OCI-LY1 (cell line): ENCODE measurements at regions not wholly inside any gene's neighbourhood (a gene's known extent, or its start where the extent isn't known, plus 50 kb on each side); places are given as distances from the start of the nearest gene placed in this dataset.

Experiments
- H2AFZ ChIP-seq: fragments of 200-600 bp; sonication (generic), shearing (Covaris generic); 2 replicates; pipeline ENCODE4 v1.6.0; 2014; ENCODE audit warnings: antibody characterized with exemption, mild to moderate bottlenecking, low read length
- H3F3A ChIP-seq: fragments of 200-600 bp; sonication (generic), shearing (Covaris generic); 2 replicates; pipeline ENCODE4 v1.6.0; 2014; ENCODE audit warnings: mild to moderate bottlenecking, antibody characterized with exemption, low read length, moderate library complexity; ENCODE audit not compliant: insufficient read depth
- H3K27ac ChIP-seq: fragments of 200-600 bp; sonication (generic); 2 replicates; pipeline ENCODE4 v1.5.1; 2014; ENCODE audit warnings: low read length, mixed run types, mild to moderate bottlenecking, low read depth; ENCODE audit not compliant: poor library complexity, severe bottlenecking
- H3K27me3 ChIP-seq: fragments of 200-600 bp; sonication (generic); 2 replicates; pipeline ENCODE4 v1.6.0; 2014; ENCODE audit warnings: antibody characterized with exemption, mild to moderate bottlenecking, low read length, moderate library complexity; ENCODE audit not compliant: insufficient read depth
- H3K36me3 ChIP-seq: fragments of 200-600 bp; sonication (generic); 2 replicates; pipeline ENCODE4 v1.6.1; 2014; ENCODE audit warnings: mild to moderate bottlenecking, antibody characterized with exemption, low read length, moderate library complexity, mixed read lengths; ENCODE audit not compliant: insufficient read depth
- H3K4me1 ChIP-seq: fragments of 200-600 bp; sonication (generic); 2 replicates; pipeline ENCODE4 v1.5.1; 2014; ENCODE audit warnings: mild to moderate bottlenecking, low read length, moderate library complexity; ENCODE audit not compliant: insufficient read depth, severe bottlenecking
- H3K4me2 ChIP-seq: fragments of 200-600 bp; sonication (generic), shearing (Covaris generic); 2 replicates; pipeline ENCODE4 v1.6.1; 2014; ENCODE audit warnings: low read length
- H3K4me3 ChIP-seq: fragments of 200-600 bp; sonication (generic); 2 replicates; pipeline ENCODE4 v1.5.1; 2014; ENCODE audit warnings: low read length, low read depth, mild to moderate bottlenecking, mixed read lengths; ENCODE audit not compliant: poor library complexity, severe bottlenecking
- H3K79me2 ChIP-seq: fragments of 200-600 bp; shearing (Covaris generic); 2 replicates; pipeline ENCODE4 v1.6.1; 2016; ENCODE audit warnings: mixed run types, low read length, mixed read lengths; ENCODE audit not compliant: insufficient read depth
- H3K9ac ChIP-seq: fragments of 200-600 bp; sonication (generic), shearing (Covaris generic); 2 replicates; pipeline ENCODE4 v1.6.1; 2014; ENCODE audit warnings: mild to moderate bottlenecking, low read length, mixed read lengths
- H3K9me2 ChIP-seq: fragments of 200-600 bp; sonication (generic), shearing (Covaris generic); 2 replicates; pipeline ENCODE4 v1.6.1; 2014; ENCODE audit warnings: low read depth, mild to moderate bottlenecking, low read length, mixed read lengths
- H3K9me3 ChIP-seq: fragments of 200-600 bp; shearing (Covaris generic); 2 replicates; pipeline ENCODE4 v1.6.1; 2014; ENCODE audit warnings: low read length, mixed read lengths
- H4K20me1 ChIP-seq: fragments of 200-600 bp; sonication (generic), shearing (Covaris generic); 2 replicates; pipeline ENCODE4 v1.6.0; 2016; ENCODE audit warnings: mild to moderate bottlenecking, low read length; ENCODE audit not compliant: insufficient read depth
- EZH2 ChIP-seq: fragments of 200-600 bp; sonication (generic), shearing (Covaris generic); IDR thresholded peaks from 2 replicates; pipeline ENCODE4 v1.8.0; 2017; ENCODE audit warnings: borderline replicate concordance, mixed run types, mild to moderate bottlenecking, antibody characterized with exemption, low read length, moderate library complexity, mixed read lengths
- TF ChIP-seq, protein P1 (sequence below): fragments of 200-600 bp; sonication (generic), shearing (Covaris generic); IDR thresholded peaks from 2 replicates; pipeline ENCODE4 v1.5.1; 2017; ENCODE audit warnings: mild to moderate bottlenecking, antibody characterized with exemption, low read length, moderate library complexity, mixed read lengths

DNA sequence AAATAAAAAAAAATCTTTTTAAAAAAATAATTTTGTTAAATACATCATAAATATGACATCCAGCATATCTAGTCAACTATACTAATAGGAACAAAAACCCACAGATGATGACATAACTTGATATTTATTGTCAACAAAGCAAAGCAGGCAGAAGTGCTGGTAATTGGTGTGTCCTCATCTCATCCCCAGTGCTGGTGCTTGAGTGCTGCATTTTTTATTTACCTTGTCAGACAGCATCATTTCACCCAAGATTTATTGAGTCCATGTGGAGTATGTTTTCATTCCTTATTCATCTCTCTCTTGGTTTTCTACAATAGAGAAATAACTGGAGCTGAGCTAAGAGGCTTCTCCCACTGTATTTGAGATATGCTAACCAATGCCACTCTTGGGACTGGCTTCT lies 191.6 kb upstream of the SLC14A2 start:
- Histone ChIP-seq H3F3A (no peaks in the 10 kb centered on the region), H3K4me2 (no peak overlapping the region), H3K79me2 (no peaks in the 10 kb centered on the region), H3K4me3 (no peak overlapping the region), H3K36me3 (no peaks in the 10 kb centered on the region), H4K20me1 (no peaks in the 10 kb centered on the region), H3K9me2 (no peaks in the 10 kb centered on the region), H3K27ac (no peak overlapping the region), H3K9me3 (no peaks in the 10 kb centered on the region), H2AFZ (no peak overlapping the region), H3K27me3 (no peaks in the 10 kb centered on the region), H3K9ac (no peak overlapping the region), H3K4me1 (no peaks in the 10 kb centered on the region)
- no peak for TF ChIP-seq EZH2
- TF ChIP-seq, protein P1, sequence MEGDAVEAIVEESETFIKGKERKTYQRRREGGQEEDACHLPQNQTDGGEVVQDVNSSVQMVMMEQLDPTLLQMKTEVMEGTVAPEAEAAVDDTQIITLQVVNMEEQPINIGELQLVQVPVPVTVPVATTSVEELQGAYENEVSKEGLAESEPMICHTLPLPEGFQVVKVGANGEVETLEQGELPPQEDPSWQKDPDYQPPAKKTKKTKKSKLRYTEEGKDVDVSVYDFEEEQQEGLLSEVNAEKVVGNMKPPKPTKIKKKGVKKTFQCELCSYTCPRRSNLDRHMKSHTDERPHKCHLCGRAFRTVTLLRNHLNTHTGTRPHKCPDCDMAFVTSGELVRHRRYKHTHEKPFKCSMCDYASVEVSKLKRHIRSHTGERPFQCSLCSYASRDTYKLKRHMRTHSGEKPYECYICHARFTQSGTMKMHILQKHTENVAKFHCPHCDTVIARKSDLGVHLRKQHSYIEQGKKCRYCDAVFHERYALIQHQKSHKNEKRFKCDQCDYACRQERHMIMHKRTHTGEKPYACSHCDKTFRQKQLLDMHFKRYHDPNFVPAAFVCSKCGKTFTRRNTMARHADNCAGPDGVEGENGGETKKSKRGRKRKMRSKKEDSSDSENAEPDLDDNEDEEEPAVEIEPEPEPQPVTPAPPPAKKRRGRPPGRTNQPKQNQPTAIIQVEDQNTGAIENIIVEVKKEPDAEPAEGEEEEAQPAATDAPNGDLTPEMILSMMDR = no peak

DNA sequence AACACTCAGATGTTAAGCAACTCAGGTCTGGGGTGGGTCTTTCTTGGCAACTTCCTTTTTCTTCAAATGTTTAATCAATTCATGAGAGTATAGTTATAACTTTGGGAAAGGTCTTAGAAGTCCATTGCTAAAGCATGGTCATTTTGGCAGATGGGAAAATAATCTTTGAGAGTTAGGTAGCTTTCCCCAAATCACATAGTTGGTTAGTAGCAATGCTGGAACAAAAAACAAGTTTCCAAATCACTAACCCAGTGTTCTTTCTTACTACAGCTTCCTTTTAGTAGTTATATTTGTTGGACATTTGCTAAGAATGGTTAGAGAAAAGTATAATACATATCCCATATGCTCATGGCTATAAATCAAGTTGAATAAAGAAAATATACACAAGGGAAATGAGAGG lies 185.2 kb upstream of the SLC14A2 start:
- Histone ChIP-seq H3K4me3 (no peak overlapping the region), H3K27ac (no peak overlapping the region), H4K20me1 (no peaks in the 10 kb centered on the region), H3K36me3 (no peaks in the 10 kb centered on the region), H3F3A (no peaks in the 10 kb centered on the region), H3K9ac (no peak overlapping the region), H3K9me3 (no peaks in the 10 kb centered on the region), H3K79me2 (no peaks in the 10 kb centered on the region), H3K4me2 (no peak overlapping the region), H3K9me2 (no peaks in the 10 kb centered on the region), H3K27me3 (no peaks in the 10 kb centered on the region), H3K4me1 (no peaks in the 10 kb centered on the region), H2AFZ (no peak overlapping the region)
- TF ChIP-seq EZH2 = no peak
- TF ChIP-seq, protein P1 = no peak

DNA sequence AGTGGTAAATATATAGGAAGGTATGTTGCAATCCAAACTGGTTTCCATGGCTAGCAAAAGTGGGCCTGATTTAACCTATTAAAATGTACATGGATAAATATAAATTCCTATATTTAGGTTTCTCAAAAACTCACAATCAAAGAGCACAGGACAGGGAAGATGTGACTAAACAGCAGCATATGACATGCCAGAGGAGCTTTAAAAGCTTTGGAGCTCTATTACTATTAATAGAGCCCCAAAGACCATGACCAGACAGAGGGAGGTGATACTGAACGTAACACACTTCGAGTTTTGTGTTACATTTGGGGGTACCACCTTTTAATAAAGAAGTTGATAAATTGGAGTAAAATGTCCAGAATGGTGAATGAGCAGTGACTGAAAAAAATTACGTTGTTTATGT lies 179.5 kb upstream of the SLC14A2 start:
- no peak overlapping the region for H2AFZ ChIP-seq
- H3K9me2 ChIP-seq = no peaks in the 10 kb centered on the region
- H3K9me3 ChIP-seq = no peaks in the 10 kb centered on the region
- no peaks in the 10 kb centered on the region for H3K27me3 ChIP-seq
- no peak overlapping the region for H3K27ac ChIP-seq
- no peaks in the 10 kb centered on the region for H3F3A ChIP-seq
- no peak overlapping the region for H3K4me3 ChIP-seq
- TF ChIP-seq, protein P1 = no peak
- no peak for TF ChIP-seq EZH2
- no peaks in the 10 kb centered on the region for H3K4me1 ChIP-seq
- H3K79me2 ChIP-seq = no peaks in the 10 kb centered on the region
- H3K36me3 ChIP-seq = no peaks in the 10 kb centered on the region
- no peaks in the 10 kb centered on the region for H4K20me1 ChIP-seq
- no peak overlapping the region for H3K4me2 ChIP-seq
- no peak overlapping the region for H3K9ac ChIP-seq
